HG02623 (cell line): ENCODE measurements at regions not wholly inside any gene's neighbourhood (a gene's known extent, or its start where the extent isn't known, plus 50 kb on each side); places are given as distances from the start of the nearest gene placed in this dataset.

Experiments
- ATAC-seq: cut with Tn5 transposase; IDR thresholded peaks from one replicate; pipeline ENCODE4 v1.9.1; 2021; ENCODE audit warnings: moderate library complexity; ENCODE audit not compliant: unreplicated experiment

DNA sequence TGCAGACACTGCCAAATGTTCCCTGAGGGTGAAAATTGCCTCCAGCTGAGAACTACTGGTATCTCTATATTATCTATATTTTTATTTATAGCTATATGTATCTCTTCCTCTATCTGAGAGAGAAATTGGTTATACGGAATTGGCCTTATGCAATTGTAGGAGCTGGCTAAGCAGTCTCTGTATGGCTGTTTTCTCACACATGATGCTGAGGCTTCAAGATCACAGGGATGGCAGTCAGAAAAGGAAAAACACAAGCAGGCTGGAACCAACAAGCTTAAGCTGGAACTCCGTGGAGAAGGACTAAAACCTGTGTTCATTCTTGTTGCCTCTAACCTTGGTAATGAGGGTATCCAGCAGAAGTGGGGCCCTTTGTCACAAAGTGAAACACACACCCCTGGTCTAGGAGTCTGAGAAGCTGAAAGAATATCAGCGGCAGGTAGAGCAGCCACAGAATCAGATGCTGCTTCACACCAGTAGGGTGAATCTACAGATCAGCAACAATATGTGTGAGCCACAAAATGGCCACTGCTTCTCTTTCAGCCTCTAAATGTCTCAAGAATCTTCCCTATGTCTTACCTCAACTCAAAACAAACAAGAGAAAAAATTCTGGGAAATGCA lies 166.5 kb upstream of the PPP1R2C start:
- no peak for ATAC-seq

DNA sequence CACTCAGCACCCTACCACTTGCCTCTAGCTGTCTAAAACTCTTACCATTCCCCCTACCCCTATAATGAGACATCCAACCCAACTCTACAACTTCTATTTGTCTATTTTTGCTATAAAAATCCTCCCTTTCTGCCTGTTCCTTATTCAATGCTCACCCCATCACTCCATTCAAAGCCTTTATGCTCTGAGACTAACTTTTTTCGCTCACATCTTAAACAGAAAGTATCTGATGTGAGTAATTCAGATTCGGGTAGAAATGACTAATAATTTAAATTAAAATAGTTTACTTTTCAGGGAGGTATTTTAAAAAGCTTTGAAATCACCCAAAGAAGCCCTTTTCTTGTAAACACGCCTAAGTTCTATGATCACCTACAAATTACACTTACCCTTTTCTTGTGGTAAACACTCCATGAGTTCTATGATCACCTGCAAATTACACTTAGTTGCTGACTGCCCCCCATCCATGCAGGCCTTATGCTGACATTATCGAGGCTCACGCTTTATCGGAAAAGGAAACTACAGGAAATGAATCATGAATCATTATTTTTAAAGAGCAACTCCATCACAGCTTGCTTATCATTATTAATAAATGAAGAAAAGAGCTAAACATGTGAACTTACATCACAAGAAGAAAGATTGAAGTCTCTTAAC lies 168.7 kb upstream of the PPP1R2C start:
- no peak for ATAC-seq

DNA sequence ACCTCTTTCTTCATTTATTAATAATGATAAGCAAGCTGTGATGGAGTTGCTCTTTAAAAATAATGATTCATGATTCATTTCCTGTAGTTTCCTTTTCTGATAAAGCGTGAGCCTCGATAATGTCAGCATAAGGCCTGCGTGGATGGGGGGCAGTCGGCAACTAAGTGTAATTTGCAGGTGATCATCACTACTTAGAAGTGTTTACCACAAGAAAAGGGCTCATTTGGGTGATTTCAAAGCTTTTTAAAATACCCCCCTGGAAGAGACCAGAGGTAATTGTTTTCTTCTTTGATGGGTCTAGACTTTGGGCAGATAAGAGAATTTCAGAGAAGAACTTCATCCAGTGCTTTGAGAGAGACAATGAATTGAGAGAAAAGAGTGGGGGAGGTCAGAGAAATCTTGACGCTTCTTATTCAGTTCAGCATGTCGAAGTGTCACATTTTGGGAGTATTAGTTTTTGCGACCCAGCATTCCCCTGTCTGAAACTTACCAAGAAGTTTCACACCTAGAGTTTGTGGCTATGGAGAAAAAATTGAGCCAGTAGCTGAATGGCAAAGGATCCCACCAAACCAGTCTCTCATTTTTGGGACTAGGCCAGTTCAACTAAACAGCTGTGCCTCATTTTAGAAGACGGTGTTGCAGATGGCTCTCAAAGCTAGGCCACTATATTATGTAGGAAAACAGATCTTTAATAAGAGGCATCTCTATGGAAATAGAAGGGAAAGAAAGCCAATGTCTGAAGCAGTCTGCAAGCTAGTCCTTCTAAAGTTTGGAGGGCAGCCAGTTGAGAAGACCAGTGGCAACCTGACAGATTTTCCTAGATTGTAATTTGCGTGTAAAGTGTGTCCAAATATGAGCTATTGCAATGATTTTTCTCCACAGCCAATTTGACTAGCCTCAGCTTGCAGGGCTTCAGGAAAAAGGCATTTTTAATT lies 171.0 kb upstream of the PPP1R2C start:
- no peak for ATAC-seq

DNA sequence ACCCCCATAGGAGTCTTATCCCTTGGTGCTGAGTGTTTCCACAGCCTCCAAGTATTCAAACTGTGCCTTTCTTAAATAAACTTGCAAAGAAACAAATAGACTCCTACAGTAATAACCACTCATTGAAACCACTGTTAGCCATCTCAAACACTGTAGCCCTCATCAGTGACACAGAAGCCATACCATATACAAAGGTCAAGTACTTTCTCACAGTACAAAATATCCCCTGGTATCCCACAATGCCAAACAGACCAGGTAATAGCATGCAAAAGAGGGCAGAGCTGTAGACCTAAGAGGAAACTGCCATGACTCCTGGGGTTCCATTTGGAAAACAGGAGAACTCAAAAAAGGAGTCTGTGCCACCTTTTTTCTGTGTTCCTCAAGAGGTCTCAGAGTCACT lies 173.8 kb upstream of the PPP1R2C start:
- no peak for ATAC-seq

DNA sequence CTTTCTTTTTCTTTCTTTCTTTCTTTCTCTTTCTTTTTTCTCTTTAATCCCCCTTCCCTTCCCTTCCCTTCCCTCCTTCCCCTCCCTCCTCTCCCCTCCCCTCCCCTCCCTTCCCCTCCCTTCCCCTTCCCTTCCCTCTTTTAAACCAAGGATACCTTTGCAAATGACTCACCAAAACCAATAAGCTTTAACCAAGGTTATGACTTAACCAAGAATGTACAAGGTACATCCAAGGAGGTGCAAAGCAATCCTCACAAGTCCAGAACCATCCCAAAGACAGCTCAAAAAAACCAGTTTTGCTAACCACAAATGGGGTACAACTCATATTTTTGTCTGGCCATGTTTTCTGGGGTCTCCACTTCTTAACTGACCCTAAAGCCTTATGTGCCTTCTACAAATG lies 174.7 kb upstream of the PPP1R2C start:
- no peak for ATAC-seq

DNA sequence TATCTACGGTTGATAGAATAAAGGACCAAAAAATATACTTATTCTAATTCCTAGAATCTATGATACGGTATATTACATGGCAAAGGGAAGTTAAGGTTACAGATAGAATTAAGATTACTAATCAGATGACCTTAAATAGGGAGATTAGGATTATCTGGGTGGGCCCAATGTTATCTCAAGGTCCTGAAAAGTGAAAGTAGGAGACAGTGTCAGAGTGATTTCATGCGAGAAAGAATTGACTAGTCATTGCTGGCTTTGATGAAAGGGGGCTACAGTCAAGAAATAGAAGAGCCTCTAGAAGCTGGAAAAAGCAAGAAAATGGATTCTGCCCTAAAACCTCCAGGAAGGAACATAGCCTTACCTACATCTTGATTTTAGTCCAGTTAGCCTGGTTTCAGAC lies 176.9 kb upstream of the PPP1R2C start:
- ATAC-seq, result peak; percentile 4

DNA sequence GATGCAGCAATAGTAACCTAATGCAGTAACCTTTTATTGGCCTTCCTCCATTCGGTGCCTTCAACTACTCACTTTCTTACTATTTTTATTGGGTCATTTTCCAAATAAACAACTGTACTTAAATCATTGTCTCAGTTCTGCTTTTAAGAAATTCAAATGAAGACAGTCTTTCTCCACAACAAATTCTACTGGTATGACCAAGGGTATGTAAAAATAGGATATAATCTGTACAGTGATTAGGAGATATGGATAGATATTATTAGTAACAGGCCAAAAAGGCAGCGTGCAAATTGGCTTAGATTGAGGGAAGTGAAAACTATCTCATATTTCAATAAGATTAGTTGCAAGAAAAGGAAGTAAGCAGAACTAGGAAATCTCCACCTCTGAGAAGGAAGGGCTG lies 177.4 kb upstream of the PPP1R2C start:
- ATAC-seq, result peak; percentile 77

DNA sequence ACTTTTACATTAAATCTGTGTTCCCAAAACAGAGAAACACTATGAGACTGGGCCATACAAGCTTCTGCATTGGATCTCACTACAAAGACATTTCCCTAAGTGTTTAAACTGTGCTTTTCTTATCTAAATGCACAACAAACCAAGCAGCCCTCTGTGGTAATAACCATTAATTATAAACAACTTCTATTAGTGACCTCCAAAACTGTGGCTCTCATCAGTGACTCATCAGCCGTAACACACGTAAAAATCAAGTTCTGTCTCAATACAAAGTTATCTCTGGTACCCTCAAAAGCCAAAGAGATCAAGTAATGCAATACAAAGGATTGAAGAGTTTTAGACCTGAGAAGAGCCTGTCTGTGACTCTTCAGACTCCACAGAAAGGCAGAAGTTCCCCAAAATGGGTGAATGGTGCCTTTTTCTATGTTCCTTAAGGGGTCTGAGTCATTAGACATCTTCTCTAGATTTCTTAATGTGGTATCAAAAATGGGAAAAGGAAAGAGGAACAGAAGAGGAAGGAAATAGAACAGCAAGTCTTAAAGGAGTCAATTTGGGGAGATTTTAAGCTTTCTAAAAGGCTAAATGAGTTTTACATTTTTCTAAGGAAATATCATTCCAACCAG lies 189.8 kb upstream of the PPP1R2C start:
- ATAC-seq, result no peak

DNA sequence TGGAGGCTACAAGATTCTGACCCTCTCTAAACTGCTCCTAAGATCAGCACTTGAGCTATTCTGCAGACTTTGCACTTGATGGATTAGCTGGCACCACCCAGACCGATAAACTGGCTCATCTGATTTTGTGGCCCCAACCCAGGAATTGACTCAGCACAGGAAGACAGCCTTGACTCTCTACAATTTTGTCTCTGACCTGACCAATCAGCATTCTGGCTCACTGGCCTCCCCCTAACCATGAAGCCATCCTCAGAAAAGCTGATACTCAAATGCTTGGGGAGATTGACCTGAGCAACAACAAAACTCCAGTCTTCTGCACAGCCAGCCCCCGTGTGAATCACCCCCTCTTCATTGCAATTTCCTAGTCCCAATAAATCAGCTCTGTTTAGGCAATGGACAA lies 195.4 kb upstream of the PPP1R2C start:
- no peak for ATAC-seq

DNA sequence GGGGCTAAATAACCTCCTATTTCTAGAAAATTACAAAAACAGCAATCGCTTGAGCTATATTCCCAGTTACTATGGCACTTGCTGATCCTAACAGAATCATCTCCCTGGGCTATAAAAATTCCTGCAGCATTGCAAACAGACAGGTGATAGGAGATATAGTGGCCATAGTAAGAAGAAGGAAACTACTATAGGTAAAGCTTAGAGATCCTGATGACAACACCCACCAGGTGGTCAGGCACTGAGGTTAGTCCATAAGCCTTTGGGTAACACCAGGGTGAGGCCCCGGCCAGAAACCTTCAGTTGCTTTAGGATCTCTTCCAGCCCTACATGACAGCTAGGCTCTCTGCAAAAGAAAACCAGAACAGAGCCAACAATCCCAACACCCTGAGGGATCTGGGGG lies 197.9 kb upstream of the PPP1R2C start:
- ATAC-seq, result no peak

DNA sequence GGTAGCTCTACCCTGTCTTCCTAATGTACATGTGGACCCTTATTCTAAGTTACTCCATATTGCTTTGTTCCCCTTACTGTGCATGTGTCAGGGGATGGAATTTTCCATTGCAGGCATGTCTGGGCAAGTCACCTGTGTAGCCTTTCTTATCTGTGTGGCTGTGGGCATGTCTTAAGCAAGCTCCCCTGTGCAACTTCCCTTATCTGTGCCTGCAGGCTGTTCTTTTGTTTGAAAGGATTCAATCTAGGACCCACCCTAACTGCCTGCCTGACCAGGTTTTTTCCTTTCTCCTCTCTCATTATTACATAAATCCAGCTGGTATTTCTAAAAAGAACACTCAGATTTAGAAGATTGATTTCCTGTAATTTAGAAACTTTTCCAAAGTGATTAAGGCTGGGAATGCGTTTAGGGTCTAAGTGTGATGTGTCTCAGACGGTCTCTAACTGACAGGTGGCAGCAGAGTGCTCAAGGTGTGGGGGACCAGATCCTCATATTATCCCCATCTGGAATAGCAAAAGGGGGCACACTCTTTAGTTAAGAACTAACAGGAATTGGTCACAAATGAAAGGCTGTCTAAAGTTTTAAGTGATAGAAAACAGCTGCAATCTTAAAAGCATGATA lies 198.9 kb upstream of the PPP1R2C start:
- ATAC-seq, result no peak

DNA sequence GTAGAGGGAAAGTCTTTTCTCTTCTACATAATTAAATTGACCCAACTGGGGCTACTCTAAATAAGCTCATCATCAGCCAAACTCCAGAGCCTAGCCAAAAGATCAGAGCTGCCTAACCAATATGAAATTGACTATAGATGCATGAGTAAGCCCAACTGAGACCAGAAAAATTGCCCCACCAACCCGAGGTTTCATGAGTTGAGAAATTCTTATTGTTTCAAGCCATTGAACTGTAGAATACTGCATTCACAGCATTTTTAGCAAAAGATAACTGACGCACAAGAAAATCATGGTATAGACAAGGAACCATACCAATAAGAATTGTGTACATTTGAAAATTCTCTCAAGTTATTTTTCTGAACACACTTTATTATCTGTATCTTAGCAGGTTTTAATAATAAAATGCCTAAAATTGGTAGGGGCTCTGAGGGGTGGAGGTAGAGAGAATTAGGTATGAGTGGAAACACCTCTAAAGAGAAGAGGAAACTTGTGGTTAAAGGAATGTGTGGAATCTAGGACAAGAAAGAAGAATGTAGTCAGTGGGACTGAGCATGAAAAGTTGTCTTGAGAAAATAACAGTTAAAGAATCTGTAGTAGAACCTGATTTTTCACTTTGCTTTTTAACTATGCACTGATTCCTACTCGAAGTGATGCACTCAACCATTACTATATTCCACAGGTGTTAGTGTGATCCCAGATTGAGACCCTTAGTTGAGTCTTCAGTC lies 200.9 kb upstream of the PPP1R2C start:
- ATAC-seq, result no peak

DNA sequence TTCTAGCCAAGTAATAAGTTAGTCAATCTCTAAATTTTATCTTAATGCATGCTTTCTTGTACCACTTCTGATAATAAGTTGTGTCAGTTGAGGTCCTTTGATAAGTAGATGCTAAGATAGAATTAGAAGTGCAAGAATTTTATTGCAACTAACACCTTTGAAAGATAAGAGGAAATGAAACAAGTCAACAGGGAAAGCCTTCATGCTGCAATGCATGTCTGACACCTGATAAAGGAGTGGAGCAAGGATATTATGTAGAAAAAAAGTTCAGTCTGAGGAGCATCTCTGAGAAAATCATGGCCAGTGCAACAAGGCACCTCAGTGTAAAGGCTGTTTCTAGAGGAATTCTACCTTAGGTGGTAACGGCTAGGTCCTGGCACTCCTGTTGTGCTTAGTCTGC lies 210.7 kb upstream of the PPP1R2C start:
- ATAC-seq, result no peak

DNA sequence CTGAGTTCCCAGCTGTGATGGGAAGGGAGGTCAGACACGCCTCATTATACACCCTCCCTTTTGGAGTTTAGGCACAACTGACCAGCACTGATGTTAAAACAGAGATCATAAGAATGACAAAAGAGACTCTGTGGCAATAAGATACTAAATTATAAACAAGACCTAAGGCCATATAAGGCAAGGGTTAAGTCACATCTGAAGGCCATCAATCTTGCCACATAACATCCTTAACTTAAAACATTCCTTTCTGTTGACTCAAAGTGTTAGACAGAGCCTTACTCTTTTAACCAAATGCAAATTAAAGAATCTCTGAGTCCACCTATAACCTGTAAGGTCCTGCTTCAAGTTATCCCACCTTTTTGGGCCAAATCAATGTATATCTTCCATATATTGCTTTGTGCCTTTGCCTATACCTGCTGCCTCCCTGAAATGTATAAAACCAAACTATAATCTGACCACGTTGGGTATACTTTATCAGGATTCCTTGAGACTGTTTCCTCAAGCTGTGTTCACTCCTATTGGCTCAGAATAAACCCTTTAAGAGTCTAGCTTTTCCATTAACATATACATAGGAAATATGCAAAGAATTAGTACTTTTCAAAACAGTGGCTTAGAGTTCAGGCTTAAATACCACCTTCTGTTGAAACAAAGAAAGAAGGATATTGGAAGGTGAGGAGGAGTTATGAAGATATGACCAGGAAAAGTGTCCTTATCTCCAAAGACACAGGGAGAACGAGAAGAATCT lies 214.4 kb upstream of the PPP1R2C start:
- no peak for ATAC-seq

DNA sequence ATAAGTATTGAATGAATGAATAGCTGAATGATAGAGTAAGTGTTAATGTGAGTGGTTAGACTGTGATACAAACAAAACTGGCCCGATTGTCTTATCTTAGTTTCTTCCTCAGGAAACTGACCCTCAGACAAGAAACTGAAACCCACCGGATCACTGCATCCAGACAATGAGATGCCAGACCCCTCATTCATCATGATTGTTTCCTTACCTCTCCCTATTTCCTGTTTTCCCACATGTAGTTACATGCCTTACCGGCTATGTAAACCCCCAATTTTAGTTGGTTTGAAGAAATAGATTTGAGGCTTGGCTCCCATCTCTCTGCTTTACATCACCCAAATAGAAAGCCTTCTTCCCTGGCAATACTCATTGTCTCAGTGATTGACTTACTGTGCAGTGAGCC lies 218.9 kb upstream of the PPP1R2C start:
- ATAC-seq, result no peak

DNA sequence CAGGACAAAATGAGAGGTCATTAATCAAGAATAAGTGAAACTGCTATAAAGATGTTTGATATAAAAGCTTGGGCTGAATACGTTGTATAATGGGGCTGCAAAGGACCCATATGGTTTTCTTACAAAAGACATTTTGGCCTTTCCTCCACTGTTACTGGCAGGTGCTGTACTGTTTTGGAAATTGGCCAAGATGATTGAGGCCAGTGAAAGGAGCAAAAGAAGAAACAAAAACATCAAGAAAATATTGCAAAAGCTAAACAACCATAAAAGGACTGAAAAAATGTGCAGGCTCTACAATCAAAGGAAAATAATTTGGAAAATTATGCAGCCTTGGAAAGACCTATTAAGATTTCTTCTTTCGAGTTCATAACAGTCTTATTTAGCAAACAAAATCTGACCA lies 222.2 kb upstream of the PPP1R2C start:
- no peak for ATAC-seq

DNA sequence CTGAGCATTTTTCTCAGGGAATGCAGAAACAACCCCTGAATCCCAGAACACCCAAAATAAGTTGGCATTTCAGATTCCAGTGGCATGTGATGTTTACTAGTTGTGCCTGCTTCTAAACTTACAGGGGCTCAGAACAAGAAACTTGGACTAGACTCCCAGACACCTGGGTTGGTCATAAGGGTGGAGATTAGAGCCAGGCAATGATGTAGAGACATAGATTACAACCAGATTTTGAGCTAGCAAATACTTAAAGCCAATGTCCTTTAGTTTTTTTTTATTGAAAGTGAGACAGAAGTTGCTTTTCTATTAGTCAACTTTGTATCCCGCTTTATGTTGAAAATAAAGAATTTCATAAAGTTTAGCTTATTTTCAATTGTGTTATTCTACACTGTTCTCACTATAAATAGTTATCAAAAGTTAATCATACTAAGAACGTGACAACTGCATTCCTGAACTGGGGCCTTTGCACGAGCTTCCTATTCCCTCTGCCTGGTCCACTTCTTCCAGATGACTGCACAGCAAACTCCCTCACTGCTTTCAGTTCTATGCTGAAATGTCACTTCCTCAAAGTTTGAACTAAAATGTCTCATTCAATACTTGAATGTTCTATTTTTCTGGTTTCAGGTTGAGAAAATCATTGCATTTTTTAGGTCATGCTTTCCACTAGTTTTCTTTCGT lies 224.7 kb upstream of the PPP1R2C start:
- ATAC-seq, result peak; percentile 85

DNA sequence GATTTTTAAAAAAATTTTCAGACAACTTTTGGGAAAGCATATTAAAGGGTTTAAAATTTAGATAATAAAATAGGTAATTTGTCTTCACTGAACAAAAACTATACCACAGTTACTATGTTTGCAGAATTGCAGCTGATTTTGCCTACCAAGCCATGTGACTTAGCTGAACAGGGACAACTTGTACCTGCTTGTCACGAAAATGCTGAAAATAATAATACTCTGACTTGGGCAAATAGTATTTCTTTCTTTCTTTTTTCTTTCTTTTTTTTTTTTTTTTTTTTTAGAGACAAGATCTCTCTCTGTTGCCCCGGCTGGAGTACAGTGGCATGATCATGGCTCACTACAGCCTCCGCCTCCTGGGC lies 225.2 kb upstream of the PPP1R2C start:
- ATAC-seq, result peak; percentile 17

DNA sequence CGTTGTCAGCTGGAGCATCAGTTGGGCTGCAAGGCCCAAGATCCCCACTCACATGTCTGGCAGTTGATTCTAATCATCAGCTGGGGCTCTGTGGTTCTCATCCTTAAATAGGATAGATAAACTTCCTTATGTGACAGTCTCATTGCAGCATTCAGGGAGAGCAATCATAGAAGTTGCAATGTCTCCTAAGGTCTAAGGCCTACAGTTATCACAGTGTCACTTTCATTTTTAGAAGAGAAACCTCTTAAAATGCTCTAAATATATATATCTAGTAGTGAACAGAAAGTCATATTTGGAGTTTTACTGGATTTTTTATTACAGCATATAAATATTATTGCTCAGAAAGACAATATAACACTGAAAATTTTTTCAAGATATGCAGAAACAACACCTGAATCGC lies 226.0 kb upstream of the PPP1R2C start:
- ATAC-seq, result no peak
